H1 (cell line): ENCODE measurements at regions not wholly inside any gene's neighbourhood (a gene's known extent, or its start where the extent isn't known, plus 50 kb on each side); places are given as distances from the start of the nearest gene placed in this dataset.

Experiments used
- CBX5 ChIP-seq: fragments of 300-800, 300-1000 bp; sonication (generic); IDR thresholded peaks from 2 replicates; pipeline ENCODE4 v1.7.1; 2016; ENCODE audit warnings: antibody characterized with exemption, low read length, low read depth
- KDM1A ChIP-seq: fragments of 200-600, 300-600 bp; sonication (generic); IDR thresholded peaks from 2 replicates; pipeline ENCODE4 v1.7.1; 2016; ENCODE audit warnings: mild to moderate bottlenecking, low read length, borderline replicate concordance
- PHF8 ChIP-seq: fragments of 200-600 bp; sonication (generic); conservative IDR thresholded peaks from 2 replicates; pipeline ENCODE4 v1.7.1; 2012; ENCODE audit warnings: low read depth, mild to moderate bottlenecking, inconsistent platforms, low read length, moderate library complexity
- POLR2A ChIP-seq, 2 experiments: IDR thresholded peaks; 1 replicate in 1 of 2; 2 replicates in 1 of 2; pipeline ENCODE4 v1.6.1; 2011; ENCODE audit warnings: low read depth in 2 of 2, low read length in 2 of 2, mild to moderate bottlenecking in 2 of 2; ENCODE audit errors: control extremely low read depth in 1 of 2
- POLR2AphosphoS5 ChIP-seq: IDR thresholded peaks from 2 replicates; pipeline ENCODE4 v1.6.1; 2011; ENCODE audit warnings: low read depth, low read length
- POU5F1 ChIP-seq: IDR thresholded peaks from 2 replicates; pipeline ENCODE4 v1.6.1; 2011; ENCODE audit warnings: low read depth, mild to moderate bottlenecking, low read length, moderate library complexity
- RNF2 ChIP-seq: fragments of 200-900, 300-1000 bp; sonication (generic); IDR thresholded peaks from 2 replicates; pipeline ENCODE4 v1.7.1; 2016; ENCODE audit warnings: borderline replicate concordance, low read depth, mild to moderate bottlenecking, antibody characterized with exemption, low read length; ENCODE audit not compliant: poor library complexity, severe bottlenecking; ENCODE audit errors: missing control alignments
- YY1 ChIP-seq: IDR thresholded peaks from 2 replicates; pipeline ENCODE4 v1.6.1; 2011; ENCODE audit warnings: low read depth, mild to moderate bottlenecking, low read length
- TF ChIP-seq, protein P1 (sequence below), 3 experiments: IDR thresholded peaks; 1 replicate in 2 of 3; 2 replicates in 1 of 3; pipeline versions ENCODE4 v1.5.1 to v1.6.1; 2011; ENCODE audit warnings: low read length in 3 of 3, mild to moderate bottlenecking in 3 of 3, inconsistent platforms in 2 of 3, low read depth in 1 of 3, moderate library complexity in 1 of 3; ENCODE audit not compliant: insufficient read depth in 1 of 3; ENCODE audit errors: control extremely low read depth in 1 of 3
- TF ChIP-seq, protein P2 (sequence below): IDR thresholded peaks from 2 replicates; pipeline ENCODE4 v1.6.1; 2011; ENCODE audit warnings: low read depth, mild to moderate bottlenecking, low read length; ENCODE audit not compliant: insufficient read depth

DNA sequence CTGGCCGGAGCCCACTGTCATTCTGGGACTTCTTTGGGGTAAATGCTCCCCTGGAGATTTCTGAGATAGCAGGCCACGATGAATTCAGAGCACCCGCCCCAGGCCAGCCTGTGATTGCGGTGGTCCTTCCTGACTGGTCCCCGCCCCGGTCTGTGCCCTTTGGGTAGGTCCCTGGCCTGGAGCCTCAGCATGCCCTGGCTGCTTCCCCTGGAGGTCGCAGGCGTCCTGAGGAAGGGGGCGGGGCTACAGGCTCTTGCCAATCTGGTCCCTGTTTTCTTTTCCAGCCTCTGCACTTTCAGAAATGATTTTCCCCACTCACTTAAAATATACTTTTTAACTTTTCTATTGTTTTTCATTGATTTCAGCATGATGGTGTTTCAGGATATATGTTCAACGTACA, 250.2 kb upstream of the ATP10A start:
- TF ChIP-seq RNF2 (no peak), CBX5 (no peak), POU5F1 (no peak), POLR2AphosphoS5 (no peak), POLR2A (IDR thresholded peaks at IDR 0.05; ENCODE audit: control extremely low read depth in 1 of 2, low read depth in 2 of 2, low read length in 2 of 2) (no peak), YY1 (no peak), KDM1A (no peak), PHF8 (no peak)
- TF ChIP-seq, protein P1, sequence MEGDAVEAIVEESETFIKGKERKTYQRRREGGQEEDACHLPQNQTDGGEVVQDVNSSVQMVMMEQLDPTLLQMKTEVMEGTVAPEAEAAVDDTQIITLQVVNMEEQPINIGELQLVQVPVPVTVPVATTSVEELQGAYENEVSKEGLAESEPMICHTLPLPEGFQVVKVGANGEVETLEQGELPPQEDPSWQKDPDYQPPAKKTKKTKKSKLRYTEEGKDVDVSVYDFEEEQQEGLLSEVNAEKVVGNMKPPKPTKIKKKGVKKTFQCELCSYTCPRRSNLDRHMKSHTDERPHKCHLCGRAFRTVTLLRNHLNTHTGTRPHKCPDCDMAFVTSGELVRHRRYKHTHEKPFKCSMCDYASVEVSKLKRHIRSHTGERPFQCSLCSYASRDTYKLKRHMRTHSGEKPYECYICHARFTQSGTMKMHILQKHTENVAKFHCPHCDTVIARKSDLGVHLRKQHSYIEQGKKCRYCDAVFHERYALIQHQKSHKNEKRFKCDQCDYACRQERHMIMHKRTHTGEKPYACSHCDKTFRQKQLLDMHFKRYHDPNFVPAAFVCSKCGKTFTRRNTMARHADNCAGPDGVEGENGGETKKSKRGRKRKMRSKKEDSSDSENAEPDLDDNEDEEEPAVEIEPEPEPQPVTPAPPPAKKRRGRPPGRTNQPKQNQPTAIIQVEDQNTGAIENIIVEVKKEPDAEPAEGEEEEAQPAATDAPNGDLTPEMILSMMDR (IDR thresholded peaks at IDR 0.05; ENCODE audit: control extremely low read depth in 1 of 3, insufficient read depth in 1 of 3, low read depth in 1 of 3, low read length in 3 of 3), result no peak
- TF ChIP-seq, protein P2, sequence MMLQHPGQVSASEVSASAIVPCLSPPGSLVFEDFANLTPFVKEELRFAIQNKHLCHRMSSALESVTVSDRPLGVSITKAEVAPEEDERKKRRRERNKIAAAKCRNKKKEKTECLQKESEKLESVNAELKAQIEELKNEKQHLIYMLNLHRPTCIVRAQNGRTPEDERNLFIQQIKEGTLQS, result no peak
